ENCODE measurements at regions not wholly inside any gene's neighbourhood (a gene's known extent, or its start where the extent isn't known, plus 50 kb on each side); places are given as distances from the start of the nearest gene placed in this dataset.

DNA sequence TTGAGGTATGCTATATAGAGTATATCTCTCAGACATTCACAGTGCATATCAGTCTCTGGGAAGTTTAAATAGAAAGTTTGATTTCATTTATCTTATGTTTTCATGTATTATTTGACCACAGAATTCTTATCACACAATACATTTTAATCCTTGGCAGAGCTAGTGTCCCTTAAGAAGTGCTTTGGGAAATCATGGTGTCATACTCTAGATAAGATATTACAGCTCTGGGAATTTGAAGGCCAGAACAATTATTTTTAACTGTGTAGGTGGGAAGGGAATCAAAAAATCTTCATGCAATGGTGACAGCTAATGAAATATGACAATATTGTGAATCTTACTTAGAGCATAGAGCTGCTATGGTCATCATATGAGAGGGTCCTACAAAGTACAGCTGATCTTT is 451.3 kb upstream of the FAM98A start:
- TF ChIP-seq, protein P1, sequence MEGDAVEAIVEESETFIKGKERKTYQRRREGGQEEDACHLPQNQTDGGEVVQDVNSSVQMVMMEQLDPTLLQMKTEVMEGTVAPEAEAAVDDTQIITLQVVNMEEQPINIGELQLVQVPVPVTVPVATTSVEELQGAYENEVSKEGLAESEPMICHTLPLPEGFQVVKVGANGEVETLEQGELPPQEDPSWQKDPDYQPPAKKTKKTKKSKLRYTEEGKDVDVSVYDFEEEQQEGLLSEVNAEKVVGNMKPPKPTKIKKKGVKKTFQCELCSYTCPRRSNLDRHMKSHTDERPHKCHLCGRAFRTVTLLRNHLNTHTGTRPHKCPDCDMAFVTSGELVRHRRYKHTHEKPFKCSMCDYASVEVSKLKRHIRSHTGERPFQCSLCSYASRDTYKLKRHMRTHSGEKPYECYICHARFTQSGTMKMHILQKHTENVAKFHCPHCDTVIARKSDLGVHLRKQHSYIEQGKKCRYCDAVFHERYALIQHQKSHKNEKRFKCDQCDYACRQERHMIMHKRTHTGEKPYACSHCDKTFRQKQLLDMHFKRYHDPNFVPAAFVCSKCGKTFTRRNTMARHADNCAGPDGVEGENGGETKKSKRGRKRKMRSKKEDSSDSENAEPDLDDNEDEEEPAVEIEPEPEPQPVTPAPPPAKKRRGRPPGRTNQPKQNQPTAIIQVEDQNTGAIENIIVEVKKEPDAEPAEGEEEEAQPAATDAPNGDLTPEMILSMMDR (IDR thresholded peaks at IDR 0.05; ENCODE audit: low read depth, low read length, missing input control) = no peak
- TF ChIP-seq, protein P2, sequence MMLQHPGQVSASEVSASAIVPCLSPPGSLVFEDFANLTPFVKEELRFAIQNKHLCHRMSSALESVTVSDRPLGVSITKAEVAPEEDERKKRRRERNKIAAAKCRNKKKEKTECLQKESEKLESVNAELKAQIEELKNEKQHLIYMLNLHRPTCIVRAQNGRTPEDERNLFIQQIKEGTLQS (IDR thresholded peaks at IDR 0.05) = no peak
- TF ChIP-seq YY1 (IDR thresholded peaks at IDR 0.05) (no peak), TAF1 (conservative IDR thresholded peaks at IDR 0.05) (no peak)
- TF ChIP-seq, protein P3, sequence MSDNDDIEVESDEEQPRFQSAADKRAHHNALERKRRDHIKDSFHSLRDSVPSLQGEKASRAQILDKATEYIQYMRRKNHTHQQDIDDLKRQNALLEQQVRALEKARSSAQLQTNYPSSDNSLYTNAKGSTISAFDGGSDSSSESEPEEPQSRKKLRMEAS (IDR thresholded peaks at IDR 0.05) = no peak
